DMS114 treated with DMSO at 0.1 percent for 48 hours (cell line): ENCODE measurements at regions not wholly inside any gene's neighbourhood (a gene's known extent, or its start where the extent isn't known, plus 50 kb on each side); places are given as distances from the start of the nearest gene placed in this dataset.

Experiments used
- DNase-seq: peaks from one replicate; lab custom pipeline; 2025; ENCODE audit not compliant: unreplicated experiment; lab: John Stamatoyannopoulos, UW

- no peak for DNase-seq
Observed at GRCh38 chr18:38460657-38461056, 895.1 kb upstream of the CELF4 start.

- no peak for DNase-seq
Observed at GRCh38 chr18:38459131-38459994, 893.8 kb upstream of the CELF4 start.

- no peak for DNase-seq
Observed at GRCh38 chr18:38458698-38459097, 893.1 kb upstream of the CELF4 start.

- DNase-seq = no peak
Observed at GRCh38 chr18:38456253-38456652, 890.7 kb upstream of the CELF4 start.

GRCh38 chr18:38454764-38455469, 889.3 kb upstream of the CELF4 start:
- no peak for DNase-seq

- no peak for DNase-seq
Observed at GRCh38 chr18:38453880-38454279, 888.3 kb upstream of the CELF4 start.

- DNase-seq = no peak
Observed at GRCh38 chr18:38450876-38451275, 885.3 kb upstream of the CELF4 start.

- DNase-seq = no peak
Observed at GRCh38 chr18:38445804-38446145, 880.2 kb upstream of the CELF4 start.

GRCh38 chr18:38444971-38445803, 879.6 kb upstream of the CELF4 start:
- DNase-seq = no peak

- DNase-seq = no peak
Observed at GRCh38 chr18:38427736-38428135, 862.1 kb upstream of the CELF4 start.

GRCh38 chr18:38427234-38427633, 861.6 kb upstream of the CELF4 start:
- DNase-seq = no peak

- no peak for DNase-seq
Observed at GRCh38 chr18:38421872-38422615, 856.4 kb upstream of the CELF4 start.

- no peak for DNase-seq
Observed at GRCh38 chr18:38421021-38421420, 855.4 kb upstream of the CELF4 start.

GRCh38 chr18:38420611-38421010, 855.0 kb upstream of the CELF4 start:
- DNase-seq = no peak

- DNase-seq = no peak
Observed at GRCh38 chr18:38415811-38416210, 850.2 kb upstream of the CELF4 start.

- DNase-seq = no peak
Observed at GRCh38 chr18:38413193-38413592, 847.6 kb upstream of the CELF4 start.

GRCh38 chr18:38406607-38407006, 841.0 kb upstream of the CELF4 start:
- no peak for DNase-seq

GRCh38 chr18:38402509-38402908, 836.9 kb upstream of the CELF4 start:
- no peak for DNase-seq

- no peak for DNase-seq
Observed at GRCh38 chr18:38397094-38397493, 831.5 kb upstream of the CELF4 start.

GRCh38 chr18:38386146-38386545, 820.5 kb upstream of the CELF4 start:
- DNase-seq = no peak
